HG02973 (cell line): ENCODE measurements at regions not wholly inside any gene's neighbourhood (a gene's known extent, or its start where the extent isn't known, plus 50 kb on each side); places are given as distances from the start of the nearest gene placed in this dataset.
"Not testable (repeated sequence)": the region's sequence is repeated elsewhere in the genome, so short reads cannot be mapped to it uniquely, and the experiment has no call there.

ENCODE experiments used
- ATAC-seq: cut with Tn5 transposase; IDR thresholded peaks from one replicate; pipeline ENCODE4 v1.9.1; 2021; ENCODE audit warnings: moderate library complexity; ENCODE audit not compliant: unreplicated experiment

DNA sequence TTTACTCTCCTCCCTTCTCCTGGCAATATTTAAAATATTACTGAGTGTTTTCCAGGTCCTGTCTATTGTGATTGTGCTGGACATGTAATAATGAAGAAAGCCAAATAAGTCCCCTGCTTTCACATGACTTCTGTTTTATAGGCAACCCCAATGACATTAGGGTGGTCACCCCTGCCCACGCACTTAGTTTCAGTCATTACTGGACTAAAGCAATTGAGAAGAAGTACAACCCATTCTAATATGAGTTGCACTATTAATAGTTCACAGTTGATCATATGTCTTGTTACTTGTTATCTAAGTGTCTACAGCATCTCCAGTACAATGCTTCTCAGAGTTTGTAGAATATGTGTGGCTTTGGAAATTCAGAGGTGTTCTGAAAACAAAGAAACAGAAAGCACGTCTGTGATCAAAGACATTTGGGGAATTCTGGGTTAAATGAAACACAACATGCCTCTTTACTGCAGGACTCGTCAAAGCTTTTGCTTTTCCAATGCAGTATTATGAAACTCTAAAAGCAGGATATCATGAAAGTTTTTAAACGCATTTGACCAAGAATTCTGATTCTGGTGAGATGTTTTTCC is 789.5 kb downstream of the DHX35 start:
- no peak for ATAC-seq

DNA sequence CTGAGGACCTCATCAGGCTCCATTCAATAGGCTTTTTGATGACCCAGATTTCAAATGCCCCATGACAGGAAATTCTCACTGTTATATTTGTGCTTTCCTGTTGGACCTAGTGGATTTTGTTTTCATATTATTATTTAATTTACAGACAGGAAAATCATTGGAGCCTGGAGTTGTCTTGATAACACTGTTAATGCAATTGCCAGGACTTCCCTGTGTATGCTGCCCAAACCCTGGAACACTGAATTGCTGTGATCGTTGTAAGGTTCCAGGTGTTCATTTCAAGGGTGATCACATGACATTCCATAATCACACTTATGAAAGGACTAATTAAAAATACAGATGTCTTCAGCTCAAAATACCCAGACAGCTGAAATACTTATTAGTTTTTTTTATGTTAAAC is 783.2 kb downstream of the DHX35 start:
- ATAC-seq = no peak

DNA sequence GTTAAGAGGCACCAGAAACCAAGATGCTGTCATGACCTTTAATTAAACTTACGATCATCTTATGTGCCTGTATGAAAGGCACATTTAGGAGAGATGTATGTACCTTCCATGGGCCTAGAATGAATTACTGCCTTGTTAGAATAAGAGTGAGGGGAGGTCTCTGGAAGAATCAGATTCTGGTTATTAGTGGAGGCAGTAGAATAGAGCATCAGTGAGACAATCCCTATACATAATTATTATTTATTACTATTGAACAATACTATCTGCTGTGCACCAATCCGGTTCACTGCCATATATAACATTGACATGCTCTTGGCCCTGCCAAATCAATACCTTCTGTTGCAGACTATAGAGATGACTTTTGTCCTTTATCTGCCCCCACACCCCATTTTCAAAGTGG is 776.5 kb downstream of the DHX35 start:
- no peak for ATAC-seq

DNA sequence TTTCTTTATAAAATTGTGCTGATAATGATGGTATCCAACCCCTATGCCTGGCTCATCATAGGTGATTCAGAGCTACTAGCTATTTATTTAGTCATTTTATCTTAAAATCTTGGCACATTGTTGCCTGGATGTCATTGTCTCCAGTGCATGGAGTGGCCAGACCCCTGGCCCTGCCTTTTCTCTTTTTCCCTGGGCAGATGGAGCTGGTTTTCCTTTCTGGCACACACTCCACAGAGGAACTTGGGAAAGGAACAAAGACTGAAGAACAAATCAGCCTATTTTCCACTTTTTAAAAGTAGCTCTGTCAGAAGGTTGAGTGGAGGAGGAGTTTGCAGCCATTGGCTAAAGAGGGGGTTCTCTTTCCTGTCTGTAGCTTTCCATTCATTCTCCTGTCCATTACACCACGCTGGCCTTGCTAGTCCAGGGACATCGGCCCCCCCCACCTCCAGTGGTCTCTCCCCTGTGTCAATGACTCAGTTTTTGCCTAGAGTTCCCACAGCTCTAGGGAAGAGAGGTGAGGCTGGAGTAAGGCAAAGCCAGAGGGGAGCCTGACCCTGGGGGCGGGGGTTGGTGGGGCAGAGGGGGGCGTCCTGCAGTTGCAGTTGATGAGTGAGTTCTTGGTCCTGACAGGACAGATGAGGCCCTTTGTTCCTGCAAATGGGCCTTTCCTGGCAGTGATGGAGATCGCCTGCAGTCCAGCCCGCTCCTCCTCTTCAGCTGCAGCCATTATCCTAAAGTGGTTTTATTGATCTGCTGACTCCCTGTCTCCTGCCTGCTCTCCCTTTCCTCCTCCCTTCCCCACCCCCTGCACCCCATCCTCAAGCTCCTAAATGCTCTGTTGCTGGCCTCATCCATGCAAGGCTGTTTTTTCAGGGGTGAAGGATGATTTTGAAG is 774.5 kb downstream of the DHX35 start:
- no peak for ATAC-seq

DNA sequence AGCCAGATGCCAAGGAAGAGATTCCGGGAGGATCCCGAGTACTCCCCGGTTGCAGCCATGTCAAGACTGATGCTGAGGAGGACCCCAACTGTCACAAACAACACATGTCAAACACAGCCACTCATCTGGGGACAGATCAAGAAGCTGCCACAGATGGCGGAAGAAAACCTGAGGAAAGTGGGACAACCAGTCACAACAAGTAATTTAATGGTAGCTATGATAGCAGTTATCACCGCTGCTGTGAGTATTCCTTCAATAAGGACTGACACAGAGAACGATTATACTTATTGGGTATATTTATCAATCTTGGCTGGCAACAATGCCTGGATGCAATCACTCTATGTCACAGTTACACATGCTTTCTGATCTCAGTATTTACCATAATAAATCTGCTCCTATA is 763.4 kb downstream of the DHX35 start:
- ATAC-seq = not testable (repeated sequence)

DNA sequence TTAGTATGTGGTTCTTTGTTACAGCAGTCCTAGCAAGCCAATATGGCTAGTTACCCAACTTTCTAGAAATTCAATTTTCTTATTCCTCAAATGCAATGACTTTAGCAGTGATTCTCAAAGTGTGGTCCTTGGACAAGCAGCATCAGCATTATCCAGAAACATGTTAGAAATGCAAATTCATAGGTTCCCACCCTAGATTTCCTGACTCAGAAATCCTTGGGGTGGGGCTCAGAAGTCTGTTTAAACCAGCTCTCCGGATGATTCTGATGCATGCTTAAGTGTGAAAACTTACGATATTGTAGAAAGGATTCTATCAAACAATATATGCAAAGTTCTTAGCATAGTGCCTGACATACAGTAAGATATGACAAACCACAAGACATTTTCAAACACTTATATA is 757.1 kb downstream of the DHX35 start:
- ATAC-seq = no peak

DNA sequence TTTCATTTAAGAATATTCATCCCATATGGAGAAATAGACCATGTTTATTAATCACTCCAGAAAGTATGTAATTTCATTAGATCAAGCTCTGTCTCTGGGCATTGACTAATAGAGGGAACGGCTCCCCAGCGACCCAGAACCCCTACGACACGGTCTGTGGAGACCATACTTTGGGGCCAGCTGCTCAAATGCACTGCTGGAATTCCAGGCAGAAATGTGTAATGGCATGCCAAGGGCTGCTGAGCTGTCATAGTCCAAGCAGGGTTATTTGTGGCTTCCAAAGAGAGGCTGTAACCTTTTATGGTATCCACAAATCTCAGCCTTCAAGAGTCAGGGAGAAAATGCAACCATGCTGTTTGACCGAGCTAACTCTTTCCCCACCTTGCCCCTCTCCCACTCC is 755.8 kb downstream of the DHX35 start:
- no peak for ATAC-seq

DNA sequence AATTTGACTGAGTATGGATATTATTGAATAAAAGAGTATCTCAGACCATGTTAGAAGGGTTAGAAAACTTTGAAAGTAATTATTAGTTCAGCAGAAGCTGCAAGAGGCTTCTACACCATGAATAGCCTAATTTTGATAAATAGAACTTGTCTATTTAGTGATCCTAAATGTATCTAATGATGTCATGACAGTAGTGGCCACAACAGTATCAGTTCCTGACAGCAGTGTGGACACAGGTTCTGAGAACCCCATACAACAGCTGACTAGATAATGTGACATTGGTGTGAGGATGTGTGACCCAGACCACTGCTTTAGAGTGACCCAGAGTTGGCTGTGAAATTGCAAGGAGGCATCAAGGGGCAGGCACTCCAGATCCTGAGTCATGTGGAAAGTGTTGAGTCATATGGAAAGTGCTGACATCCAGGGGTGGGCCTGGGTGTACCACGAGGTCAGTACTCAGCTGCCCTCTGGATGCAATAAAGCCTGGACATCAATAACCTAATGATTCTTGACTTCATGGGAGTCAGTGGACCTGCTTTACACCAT is 754.7 kb downstream of the DHX35 start:
- no peak for ATAC-seq

DNA sequence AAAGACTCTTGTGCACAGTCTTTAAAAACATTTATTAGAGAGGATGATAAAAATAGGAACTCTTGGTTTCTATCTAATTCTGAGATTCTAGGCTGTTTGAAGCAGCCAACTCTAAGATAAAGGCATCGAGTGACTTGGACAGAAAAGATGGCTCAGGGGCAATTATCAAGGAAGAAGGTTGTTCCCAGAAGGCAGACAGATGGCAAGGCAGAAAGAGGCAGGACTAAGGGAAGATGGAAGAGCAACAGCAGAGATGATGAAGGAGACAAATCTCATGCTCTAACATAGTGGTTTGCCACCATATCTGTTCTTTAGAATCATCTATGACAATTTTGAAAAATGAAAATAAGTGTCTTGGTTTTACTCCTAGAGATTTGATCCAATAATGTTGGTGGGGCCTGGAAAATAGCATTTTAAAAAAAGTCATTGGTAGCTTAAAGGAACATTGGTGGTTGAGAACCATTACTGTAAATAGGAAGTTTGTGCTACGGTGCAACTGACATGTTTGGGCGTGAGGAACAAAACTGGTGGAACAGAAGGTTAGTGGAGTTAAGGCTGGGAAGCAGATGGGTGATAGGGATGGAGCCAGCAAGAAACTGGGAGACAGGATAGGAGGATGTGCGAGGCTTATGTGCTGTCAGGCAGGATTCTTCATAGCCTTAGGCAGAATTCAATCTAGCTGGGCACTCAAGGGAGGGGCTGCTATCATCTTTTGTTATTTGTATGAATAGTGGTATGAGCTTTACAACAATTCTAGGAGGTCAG is 751.1 kb downstream of the DHX35 start:
- ATAC-seq = no peak

DNA sequence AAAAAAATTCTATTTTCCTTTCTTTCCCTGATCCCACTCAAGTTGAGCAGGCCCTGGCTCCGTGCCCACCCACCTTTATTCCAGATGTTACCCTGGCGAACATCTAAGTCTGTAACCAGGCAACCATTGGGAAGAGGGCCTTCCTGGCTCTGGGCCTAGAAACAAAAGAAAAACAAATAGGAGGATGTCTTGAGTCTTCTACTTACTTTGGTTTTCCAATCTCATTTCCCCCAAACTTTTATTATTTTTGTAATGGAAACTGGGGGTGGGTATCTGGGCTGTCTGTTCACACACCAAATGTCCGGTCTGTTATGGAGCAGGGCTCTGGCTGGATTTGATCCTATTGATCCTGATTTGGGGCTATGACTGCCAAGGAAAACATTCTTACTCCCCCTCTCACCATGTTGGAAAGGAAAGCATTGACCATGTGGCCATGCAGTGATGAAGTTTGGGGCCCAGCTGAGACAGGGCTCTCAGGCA is 744.1 kb downstream of the DHX35 start:
- ATAC-seq = no peak

DNA sequence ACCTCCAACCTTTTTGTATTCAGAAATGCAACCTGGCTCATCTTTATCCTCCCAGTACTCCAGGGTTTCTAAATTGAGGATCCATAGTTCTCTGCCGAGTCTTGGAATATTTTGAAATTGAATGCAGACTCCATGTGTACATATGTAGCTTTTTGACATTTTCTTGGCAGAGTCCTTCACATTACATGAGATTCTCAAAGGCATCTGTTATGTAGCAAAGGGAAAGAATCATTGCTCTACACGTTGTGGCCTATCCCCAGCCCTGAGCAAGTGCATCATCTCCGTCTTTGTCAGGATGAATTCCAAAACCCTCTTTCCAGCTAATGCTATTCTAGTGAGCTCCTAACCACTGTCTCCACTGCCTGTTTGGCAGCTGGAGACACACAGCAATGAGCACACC is 742.9 kb downstream of the DHX35 start:
- ATAC-seq = no peak

DNA sequence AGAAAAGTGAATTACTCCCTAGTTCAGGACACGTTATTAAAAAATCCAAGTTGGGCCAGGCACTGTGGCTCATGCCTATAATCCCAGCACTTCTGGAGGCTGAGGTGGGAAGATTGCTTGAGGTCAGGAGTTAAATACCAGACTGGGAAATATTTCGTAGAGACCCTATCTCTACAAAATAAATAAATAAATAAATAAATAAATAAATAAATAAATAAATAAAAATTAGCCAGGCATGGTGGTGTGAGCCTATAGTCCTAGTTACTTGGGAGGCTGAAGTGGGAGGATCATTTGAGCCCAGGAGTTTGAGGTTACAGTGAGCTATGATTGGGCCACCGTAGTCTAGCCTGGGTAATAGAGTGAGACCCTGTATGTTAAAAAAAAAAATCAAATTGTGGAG is 741.2 kb downstream of the DHX35 start:
- not testable (repeated sequence) for ATAC-seq

DNA sequence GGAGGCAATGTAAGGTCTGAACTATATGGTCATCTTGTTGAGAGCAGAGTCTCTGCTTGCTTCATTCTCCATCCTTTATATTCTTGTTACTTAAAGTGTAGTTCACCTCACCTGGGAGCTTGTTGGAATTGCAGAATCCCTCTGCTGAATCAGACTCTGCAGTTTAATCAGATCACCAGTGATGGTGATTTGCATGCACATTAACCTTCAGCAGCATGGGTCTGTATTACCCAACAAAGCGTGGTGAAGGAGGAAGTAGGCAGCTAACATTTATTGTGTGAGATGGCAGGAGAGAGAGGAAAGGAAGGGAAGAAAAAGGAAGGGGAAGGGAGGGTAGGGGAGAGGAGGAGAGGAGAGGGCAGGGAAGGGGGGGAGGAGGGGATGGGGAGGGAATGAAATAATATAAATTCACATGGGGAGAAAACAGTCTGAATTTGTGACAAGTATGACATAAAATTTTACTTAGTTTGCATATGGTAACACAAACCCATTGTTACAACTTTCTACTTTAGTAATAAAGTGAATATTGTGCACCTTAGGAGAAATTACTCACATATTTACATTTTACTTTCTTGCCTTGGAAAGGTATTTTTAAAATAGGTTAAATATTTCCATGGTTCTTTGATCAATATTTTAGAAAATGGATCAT is 740.7 kb downstream of the DHX35 start:
- ATAC-seq = no peak

DNA sequence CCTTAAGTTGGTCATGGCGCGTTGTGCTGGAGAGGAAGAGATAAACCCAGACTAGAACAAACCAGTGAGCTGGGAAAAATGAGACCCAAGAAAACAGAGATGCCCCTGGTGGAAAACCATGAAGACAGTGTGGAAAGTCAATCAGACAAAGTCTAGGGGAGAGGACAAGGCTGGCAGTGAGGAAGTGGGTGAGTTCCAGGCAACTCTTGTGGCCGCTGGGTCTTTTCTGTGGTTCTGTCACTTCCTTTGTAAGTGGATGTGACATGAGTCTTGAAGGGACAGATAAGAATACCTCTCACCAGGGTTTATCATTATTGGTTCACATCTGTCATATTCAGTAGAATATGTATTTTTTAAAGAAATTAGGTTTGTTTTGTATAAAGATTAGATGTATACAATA is 738.4 kb downstream of the DHX35 start:
- no peak for ATAC-seq

DNA sequence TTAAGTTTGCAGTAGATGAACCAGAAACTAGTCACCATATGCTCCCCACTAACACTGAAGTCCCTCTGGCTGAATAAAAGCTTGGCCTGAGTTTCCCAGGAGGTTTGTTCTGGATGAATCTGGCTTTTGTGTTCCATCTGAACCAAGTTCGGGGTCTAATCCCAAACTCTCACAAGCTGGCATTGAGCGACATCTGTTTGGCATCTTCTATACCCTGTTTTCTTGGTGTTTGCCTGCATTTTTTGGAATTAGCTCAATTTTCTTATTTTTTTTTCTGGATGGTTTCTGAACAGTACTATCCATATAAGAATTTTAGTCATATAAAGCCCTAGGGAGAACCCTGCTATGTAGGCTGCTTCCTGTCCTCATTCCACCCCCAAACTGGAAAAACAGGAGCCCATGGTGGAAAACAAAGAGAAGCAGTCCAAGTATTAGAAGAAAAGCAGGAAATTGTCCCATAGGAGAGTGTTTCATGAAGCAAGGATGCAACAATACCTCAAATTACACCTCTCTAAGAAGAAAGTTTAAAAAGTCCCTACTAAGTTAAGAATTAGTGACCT is 737.1 kb downstream of the DHX35 start:
- ATAC-seq = no peak

DNA sequence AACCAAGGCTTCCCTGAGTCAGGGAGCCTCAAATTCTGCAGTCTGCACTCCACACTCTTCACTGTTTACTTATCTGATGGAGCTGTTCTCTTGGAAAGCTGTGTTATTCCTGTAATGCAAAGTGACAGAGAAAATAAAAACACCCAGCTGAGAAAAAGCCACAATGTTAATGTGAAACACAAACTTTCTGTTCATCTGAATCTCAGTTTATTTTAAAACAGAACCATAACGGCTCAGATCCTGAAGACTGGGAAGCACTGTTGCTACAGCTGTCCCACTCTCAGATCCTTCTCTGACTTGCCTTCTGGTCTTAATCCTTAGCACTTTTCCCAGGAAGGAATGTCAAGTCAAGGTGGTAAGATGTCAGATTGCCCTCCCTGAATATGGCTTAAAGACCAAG is 736.6 kb downstream of the DHX35 start:
- no peak for ATAC-seq

DNA sequence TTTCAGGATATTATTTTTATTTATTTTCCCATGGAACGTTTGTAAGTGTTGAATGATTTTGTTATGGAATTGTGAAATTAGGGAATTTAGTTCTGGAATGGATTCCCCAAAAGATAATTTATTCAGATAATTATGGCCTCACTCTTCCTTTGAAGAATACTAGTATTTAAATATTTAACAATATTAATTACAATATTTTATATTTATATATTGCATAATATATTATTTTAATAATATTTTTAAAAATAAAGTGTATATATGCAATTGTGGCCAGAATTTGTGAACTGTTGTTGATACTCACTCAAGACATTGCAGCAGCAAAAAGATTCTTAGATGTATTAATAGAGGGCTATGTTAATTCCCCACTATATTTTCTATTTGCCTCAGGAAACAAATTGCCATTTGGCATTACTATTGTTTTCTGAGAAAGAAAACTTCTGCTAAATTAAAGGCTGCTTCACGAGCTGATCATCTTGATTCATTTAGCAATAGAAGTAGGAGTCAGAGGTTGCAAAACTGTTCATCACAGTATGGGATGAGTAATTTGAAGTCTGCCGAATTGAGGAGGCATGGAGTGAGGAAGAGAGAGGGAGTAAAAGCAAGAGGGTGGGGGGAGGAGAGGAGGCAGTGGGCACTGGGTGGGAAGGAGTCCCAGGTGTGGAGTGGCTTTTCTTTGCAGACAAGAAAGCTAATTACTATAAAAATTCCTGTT is 729.2 kb downstream of the DHX35 start:
- no peak for ATAC-seq

DNA sequence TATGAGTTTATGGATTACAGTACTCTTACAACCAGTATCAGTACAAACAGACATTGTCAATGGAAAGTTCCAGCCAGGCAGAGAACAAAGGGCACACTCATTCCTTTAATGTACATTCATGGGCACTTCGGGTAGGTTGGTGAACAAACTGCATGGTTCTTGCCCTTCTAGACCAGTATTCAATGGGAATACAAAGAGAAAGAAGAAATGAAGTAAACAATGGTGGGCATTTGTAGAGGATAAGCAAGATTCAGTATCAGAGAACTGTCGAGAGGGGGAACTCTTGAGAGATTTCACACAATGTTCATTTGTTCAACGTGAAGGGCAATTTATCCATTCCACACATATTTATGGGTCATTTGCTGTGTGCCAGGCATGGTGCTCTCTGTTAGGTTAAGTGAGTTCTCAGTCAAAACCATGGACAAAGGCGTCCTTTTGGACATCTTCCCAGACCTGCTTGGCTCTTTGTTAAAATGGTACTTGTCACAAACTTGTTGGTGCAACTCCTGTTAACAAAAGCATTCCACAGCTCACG is 714.8 kb downstream of the DHX35 start:
- ATAC-seq = no peak

DNA sequence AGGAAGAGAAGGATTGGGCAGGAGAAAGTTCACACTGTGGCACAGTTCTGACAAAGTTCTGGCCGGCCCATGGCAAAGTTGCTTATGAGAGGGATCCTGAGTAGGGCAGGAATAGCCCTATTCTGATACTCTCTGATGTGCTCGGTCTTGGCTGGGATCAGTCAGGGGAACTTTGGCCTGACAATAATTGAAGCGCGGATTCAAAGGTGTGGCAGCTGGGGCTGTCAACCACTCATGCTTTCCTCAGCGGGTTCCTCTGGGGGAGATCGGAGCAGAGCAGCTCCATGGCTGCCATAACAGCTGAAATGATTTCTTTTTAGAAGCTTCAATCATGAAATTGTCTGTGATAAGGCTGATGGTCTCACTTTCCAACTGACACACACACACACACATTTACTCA is 714.1 kb downstream of the DHX35 start:
- no peak for ATAC-seq

DNA sequence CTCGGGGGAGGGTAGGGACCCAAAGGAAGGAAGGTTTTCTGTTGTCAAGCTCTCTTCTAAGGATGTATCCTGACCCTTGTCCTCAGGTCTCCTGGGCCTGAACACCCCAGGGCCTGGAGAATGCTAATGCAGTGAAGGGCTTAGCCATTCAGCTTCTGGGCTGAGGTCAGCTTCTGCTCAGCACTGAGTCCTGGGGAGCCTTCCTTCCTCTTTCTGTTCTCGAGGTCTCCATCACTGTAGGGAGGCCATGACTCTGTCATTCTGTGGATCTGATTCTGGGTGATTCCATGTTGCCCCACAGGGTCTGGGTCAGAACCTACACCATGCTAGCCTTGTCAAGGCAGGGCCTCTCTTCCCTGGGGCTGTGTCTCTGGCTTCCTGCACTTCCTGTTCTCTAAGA is 712.7 kb downstream of the DHX35 start:
- ATAC-seq = no peak
